ENCODE measurements at regions not wholly inside any gene's neighbourhood (a gene's known extent, or its start where the extent isn't known, plus 50 kb on each side); places are given as distances from the start of the nearest gene placed in this dataset.
"Not testable (repeated sequence)": the region's sequence is repeated elsewhere in the genome, so short reads cannot be mapped to it uniquely, and the experiment has no call there.

DNA sequence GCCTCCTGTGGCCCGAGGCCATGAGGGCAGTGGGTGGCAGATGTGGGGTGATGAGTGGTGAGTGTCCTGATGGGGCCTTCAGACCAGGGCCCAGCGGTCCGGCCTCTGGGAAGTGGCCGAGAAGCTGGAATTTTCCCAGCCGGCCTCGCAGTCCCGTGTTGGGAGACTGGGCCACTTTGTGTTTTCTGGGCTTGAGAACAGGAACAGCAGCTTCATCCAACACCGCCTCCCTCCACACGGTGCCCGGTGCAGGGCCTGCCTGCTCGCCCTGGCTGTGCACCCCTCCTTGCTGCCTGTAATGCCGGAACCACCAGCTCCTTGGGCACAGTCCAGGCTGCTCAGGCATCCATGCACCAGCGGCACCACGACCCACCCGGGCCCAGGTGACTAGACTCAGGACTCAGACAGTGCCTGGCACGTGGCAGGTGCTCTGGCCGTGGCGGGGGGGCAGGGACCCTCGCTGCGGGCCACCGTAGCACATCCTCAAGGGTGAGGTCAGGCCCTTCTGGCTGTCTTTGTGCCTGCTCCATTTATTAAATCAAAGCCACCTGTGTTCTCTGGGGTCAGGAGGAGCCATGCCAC is 194.7 kb downstream of the BANP start:
- TF ChIP-seq, protein P1, sequence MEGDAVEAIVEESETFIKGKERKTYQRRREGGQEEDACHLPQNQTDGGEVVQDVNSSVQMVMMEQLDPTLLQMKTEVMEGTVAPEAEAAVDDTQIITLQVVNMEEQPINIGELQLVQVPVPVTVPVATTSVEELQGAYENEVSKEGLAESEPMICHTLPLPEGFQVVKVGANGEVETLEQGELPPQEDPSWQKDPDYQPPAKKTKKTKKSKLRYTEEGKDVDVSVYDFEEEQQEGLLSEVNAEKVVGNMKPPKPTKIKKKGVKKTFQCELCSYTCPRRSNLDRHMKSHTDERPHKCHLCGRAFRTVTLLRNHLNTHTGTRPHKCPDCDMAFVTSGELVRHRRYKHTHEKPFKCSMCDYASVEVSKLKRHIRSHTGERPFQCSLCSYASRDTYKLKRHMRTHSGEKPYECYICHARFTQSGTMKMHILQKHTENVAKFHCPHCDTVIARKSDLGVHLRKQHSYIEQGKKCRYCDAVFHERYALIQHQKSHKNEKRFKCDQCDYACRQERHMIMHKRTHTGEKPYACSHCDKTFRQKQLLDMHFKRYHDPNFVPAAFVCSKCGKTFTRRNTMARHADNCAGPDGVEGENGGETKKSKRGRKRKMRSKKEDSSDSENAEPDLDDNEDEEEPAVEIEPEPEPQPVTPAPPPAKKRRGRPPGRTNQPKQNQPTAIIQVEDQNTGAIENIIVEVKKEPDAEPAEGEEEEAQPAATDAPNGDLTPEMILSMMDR (IDR thresholded peaks at IDR 0.05 in 4 of 5, conservative IDR thresholded peaks at IDR 0.05 in 1 of 5), result not testable (repeated sequence)
- not testable (repeated sequence) for TF ChIP-seq POLR2A (IDR thresholded peaks at IDR 0.05)

Data from gastrocnemius medialis (tissue), 4 donors.